ENCODE measurements at regions not wholly inside any gene's neighbourhood (a gene's known extent, or its start where the extent isn't known, plus 50 kb on each side); places are given as distances from the start of the nearest gene placed in this dataset.

- Mint-ChIP-seq H3K9me3 (peaks cover 15% of the 10 kb centered on the region), H3K27ac (no peak overlapping the region), H3K4me1 (peaks cover 8% of the 10 kb centered on the region), H3K36me3 (ENCODE audit: low read depth) (no peaks in the 10 kb centered on the region), H3K27me3 (ENCODE audit: low read depth) (peaks cover 4% of the 10 kb centered on the region), H3K4me3 (no peak overlapping the region)
- TF ChIP-seq CTCF (IDR thresholded peaks at IDR 0.05; ENCODE audit: unreplicated experiment in 3 of 3), result no peak
These were observed 100.3 kb downstream of the FAM50B start for GRCh38 chr6:3949521-3949920.

GRCh38 chr6:3956054-3956453 is 106.9 kb downstream of the FAM50B start:
- Mint-ChIP-seq H3K27me3 (ENCODE audit: low read depth) (no peaks in the 10 kb centered on the region), H3K36me3 (ENCODE audit: low read depth) (peaks cover 7% of the 10 kb centered on the region), H3K4me3 (no peak overlapping the region), H3K27ac (no peak overlapping the region), H3K9me3 (peaks cover 14% of the 10 kb centered on the region), H3K4me1 (no peaks in the 10 kb centered on the region)
- no peak for TF ChIP-seq CTCF (IDR thresholded peaks at IDR 0.05; ENCODE audit: unreplicated experiment in 3 of 3)

- H3K4me3 Mint-ChIP-seq, result no peak overlapping the region
- H3K27me3 Mint-ChIP-seq (ENCODE audit: low read depth), result no peaks in the 10 kb centered on the region
- H3K9me3 Mint-ChIP-seq, result peaks cover 9% of the 10 kb centered on the region
- H3K4me1 Mint-ChIP-seq, result no peaks in the 10 kb centered on the region
- H3K36me3 Mint-ChIP-seq (ENCODE audit: low read depth), result peaks cover 7% of the 10 kb centered on the region
- no peak overlapping the region for H3K27ac Mint-ChIP-seq
- TF ChIP-seq CTCF (IDR thresholded peaks at IDR 0.05; ENCODE audit: unreplicated experiment in 3 of 3), result no peak
These were observed 108.1 kb downstream of the FAM50B start for GRCh38 chr6:3957321-3957720.

- Mint-ChIP-seq H3K9me3 (peaks cover 9% of the 10 kb centered on the region), H3K27ac (no peak overlapping the region), H3K27me3 (ENCODE audit: low read depth) (no peaks in the 10 kb centered on the region), H3K4me3 (no peak overlapping the region), H3K36me3 (ENCODE audit: low read depth) (peaks cover 7% of the 10 kb centered on the region), H3K4me1 (peaks cover 5% of the 10 kb centered on the region)
- no peak for TF ChIP-seq CTCF (IDR thresholded peaks at IDR 0.05; ENCODE audit: unreplicated experiment in 3 of 3)
These were observed 109.1 kb downstream of the FAM50B start for GRCh38 chr6:3958255-3958654.

GRCh38 chr6:3959385-3959784 is 110.2 kb downstream of the FAM50B start:
- Mint-ChIP-seq H3K4me1 (peaks cover 11% of the 10 kb centered on the region), H3K9me3 (peaks cover 3% of the 10 kb centered on the region), H3K27ac (no peak overlapping the region), H3K27me3 (ENCODE audit: low read depth) (no peaks in the 10 kb centered on the region), H3K4me3 (no peak overlapping the region), H3K36me3 (ENCODE audit: low read depth) (peaks cover 7% of the 10 kb centered on the region)
- no peak for TF ChIP-seq CTCF (IDR thresholded peaks at IDR 0.05; ENCODE audit: unreplicated experiment in 3 of 3)

- no peaks in the 10 kb centered on the region for H3K27me3 Mint-ChIP-seq (ENCODE audit: low read depth)
These were observed 111.7 kb downstream of the FAM50B start for GRCh38 chr6:3960754-3961361.

More at GRCh38 chr6:3960754-3961361, 111.7 kb downstream of the FAM50B start:
- peaks cover 3% of the 10 kb centered on the region for H3K9me3 Mint-ChIP-seq
- peaks cover 11% of the 10 kb centered on the region for H3K4me1 Mint-ChIP-seq
- H3K36me3 Mint-ChIP-seq (ENCODE audit: low read depth), result peaks cover 6% of the 10 kb centered on the region
- H3K27ac Mint-ChIP-seq, result no peak overlapping the region
- H3K4me3 Mint-ChIP-seq, result no peak overlapping the region
- TF ChIP-seq CTCF (IDR thresholded peaks at IDR 0.05; ENCODE audit: unreplicated experiment in 3 of 3), result no peak

All from nephron (organoid).